ENCODE measurements at regions not wholly inside any gene's neighbourhood (a gene's known extent, or its start where the extent isn't known, plus 50 kb on each side); places are given as distances from the start of the nearest gene placed in this dataset.
"Not testable (repeated sequence)": the region's sequence is repeated elsewhere in the genome, so short reads cannot be mapped to it uniquely, and the experiment has no call there.

DNA sequence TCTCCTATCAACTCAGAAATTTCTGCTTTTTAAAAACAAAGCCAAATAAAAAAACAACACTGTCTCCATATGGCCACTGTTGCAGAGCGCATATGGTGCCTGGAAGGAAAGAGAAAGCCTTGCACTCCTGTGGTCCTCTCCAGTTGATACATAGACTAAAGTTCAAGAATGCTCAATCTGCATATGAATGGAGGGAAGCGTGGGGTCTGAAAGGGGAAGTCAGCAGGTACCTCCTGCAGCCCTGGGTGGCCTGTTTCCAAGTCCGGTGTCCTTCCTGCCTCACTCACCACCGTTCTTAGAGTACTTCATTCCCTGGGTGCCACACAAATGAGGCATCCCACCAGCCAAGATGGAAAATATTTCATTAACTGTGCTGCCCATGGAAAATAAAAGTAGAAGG lies 138.3 kb upstream of the PALS2 start:
- peaks cover 6% of the 10 kb centered on the region for H3K4me1 Mint-ChIP-seq (ENCODE audit: insufficient read depth, unreplicated experiment)
- TF ChIP-seq, protein P1, sequence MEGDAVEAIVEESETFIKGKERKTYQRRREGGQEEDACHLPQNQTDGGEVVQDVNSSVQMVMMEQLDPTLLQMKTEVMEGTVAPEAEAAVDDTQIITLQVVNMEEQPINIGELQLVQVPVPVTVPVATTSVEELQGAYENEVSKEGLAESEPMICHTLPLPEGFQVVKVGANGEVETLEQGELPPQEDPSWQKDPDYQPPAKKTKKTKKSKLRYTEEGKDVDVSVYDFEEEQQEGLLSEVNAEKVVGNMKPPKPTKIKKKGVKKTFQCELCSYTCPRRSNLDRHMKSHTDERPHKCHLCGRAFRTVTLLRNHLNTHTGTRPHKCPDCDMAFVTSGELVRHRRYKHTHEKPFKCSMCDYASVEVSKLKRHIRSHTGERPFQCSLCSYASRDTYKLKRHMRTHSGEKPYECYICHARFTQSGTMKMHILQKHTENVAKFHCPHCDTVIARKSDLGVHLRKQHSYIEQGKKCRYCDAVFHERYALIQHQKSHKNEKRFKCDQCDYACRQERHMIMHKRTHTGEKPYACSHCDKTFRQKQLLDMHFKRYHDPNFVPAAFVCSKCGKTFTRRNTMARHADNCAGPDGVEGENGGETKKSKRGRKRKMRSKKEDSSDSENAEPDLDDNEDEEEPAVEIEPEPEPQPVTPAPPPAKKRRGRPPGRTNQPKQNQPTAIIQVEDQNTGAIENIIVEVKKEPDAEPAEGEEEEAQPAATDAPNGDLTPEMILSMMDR (IDR thresholded peaks at IDR 0.05; ENCODE audit: unreplicated experiment), result no peak
- ChIA-PET POLR2A (no interaction called here), CTCF (no interaction called here)
- H3K27ac Mint-ChIP-seq (ENCODE audit: low read depth, unreplicated experiment), result no peak overlapping the region
- no TSS peak for BruUV-seq (replicated peaks)
- intact Hi-C loops (cut with micrococcal nuclease), result no loop called here
- H3K9me3 Mint-ChIP-seq (ENCODE audit: unreplicated experiment), result no peaks in the 10 kb centered on the region
- no peak overlapping the region for H3K4me3 Mint-ChIP-seq (ENCODE audit: unreplicated experiment)
- DNase-seq (ENCODE audit: unreplicated experiment), result no peak
- no peaks in the 10 kb centered on the region for H3K36me3 Mint-ChIP-seq (ENCODE audit: insufficient read depth, unreplicated experiment)
- H3K27me3 Mint-ChIP-seq (ENCODE audit: insufficient read depth, unreplicated experiment), result no peaks in the 10 kb centered on the region

DNA sequence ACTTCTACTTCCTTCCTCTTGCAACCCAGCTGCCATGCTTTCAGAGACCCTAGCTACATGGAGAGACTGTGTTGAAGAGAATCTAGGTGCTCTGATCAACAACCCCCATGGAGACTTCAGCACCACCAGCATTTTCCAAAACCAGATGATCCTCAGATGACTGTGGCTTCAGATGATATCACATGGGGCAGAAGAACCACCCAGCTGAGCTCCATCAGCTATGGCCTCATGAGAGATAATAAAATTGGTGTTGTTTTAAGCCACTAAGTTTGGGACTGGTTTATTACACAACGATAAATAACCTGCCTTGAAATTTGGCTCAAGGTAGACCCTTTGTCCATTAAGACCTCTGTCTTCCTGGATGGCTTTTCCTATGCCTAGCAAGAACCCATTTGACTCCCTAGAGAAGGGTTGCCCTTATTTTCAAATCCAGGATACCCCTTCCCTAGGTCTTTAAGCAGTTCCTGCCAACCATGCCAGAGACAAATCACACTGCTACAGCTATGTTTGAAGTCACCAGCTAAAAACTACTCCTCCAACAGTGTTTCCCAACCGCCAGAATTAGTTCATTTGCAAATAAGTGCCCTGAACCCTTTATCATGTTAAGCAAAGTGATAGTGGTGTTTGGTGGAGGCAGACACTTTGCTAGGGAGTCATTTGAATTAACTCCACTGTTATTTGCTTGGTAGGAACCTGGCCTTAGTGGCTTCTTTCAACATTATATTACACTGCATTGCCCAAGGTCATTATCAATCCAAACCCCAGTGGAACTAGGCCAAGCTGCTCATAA lies 136.9 kb upstream of the PALS2 start:
- TF ChIP-seq, protein P1 (IDR thresholded peaks at IDR 0.05; ENCODE audit: unreplicated experiment), result no peak
- Mint-ChIP-seq H3K4me3 (ENCODE audit: unreplicated experiment) (no peak overlapping the region), H3K36me3 (ENCODE audit: insufficient read depth, unreplicated experiment) (no peaks in the 10 kb centered on the region), H3K27ac (ENCODE audit: low read depth, unreplicated experiment) (no peak overlapping the region), H3K27me3 (ENCODE audit: insufficient read depth, unreplicated experiment) (no peaks in the 10 kb centered on the region), H3K9me3 (ENCODE audit: unreplicated experiment) (no peaks in the 10 kb centered on the region), H3K4me1 (ENCODE audit: insufficient read depth, unreplicated experiment) (peaks cover 6% of the 10 kb centered on the region)
- no TSS peak for BruUV-seq (replicated peaks)
- intact Hi-C loops (cut with micrococcal nuclease), result no loop called here
- ChIA-PET CTCF (interaction anchor here (0.7 kb wide), 1 partner anchor 25 kb away, joined by 3 read pairs; no protein-coding TSS in a partner anchor), POLR2A (no interaction called here)
- DNase-seq (ENCODE audit: unreplicated experiment), result no peak

DNA sequence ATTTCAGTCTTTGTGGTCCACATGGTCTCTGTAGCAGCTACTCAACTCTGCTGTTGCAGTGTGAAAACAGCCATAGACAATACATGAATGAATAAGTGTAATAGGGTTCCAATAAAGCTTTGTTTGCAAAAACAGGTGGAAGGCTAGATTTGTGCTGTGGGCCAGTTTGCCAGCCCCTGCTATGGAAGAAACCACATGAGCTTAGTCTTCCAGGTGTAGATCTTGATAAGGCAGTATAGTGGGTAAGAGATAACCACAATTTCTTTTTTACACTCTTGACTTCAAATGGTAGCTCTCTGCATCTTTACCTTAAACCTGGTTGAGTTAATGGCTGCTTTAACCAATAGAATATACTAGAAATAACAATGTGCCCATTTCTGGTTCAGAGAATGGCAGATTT lies 135.0 kb upstream of the PALS2 start:
- no TSS peak for BruUV-seq (replicated peaks)
- H3K9me3 Mint-ChIP-seq (ENCODE audit: unreplicated experiment), result no peaks in the 10 kb centered on the region
- H3K36me3 Mint-ChIP-seq (ENCODE audit: insufficient read depth, unreplicated experiment), result no peaks in the 10 kb centered on the region
- no peak overlapping the region for H3K4me3 Mint-ChIP-seq (ENCODE audit: unreplicated experiment)
- intact Hi-C loops (cut with micrococcal nuclease), result no loop called here
- TF ChIP-seq, protein P1 (IDR thresholded peaks at IDR 0.05; ENCODE audit: unreplicated experiment), result no peak
- H3K27ac Mint-ChIP-seq (ENCODE audit: low read depth, unreplicated experiment), result no peak overlapping the region
- no peaks in the 10 kb centered on the region for H3K27me3 Mint-ChIP-seq (ENCODE audit: insufficient read depth, unreplicated experiment)
- DNase-seq (ENCODE audit: unreplicated experiment), result no peak
- ChIA-PET CTCF (interaction anchor here (0.6 to 0.8 kb wide), 4 partner anchors 47 to 891 kb away, joined by 3 to 5 read pairs (median 3); no protein-coding TSS in a partner anchor), POLR2A (interaction anchor here (1.2 kb wide), 2 partner anchors 9 to 137 kb away, joined by 3 read pairs; no protein-coding TSS in a partner anchor)
- H3K4me1 Mint-ChIP-seq (ENCODE audit: insufficient read depth, unreplicated experiment), result peaks cover 6% of the 10 kb centered on the region

DNA sequence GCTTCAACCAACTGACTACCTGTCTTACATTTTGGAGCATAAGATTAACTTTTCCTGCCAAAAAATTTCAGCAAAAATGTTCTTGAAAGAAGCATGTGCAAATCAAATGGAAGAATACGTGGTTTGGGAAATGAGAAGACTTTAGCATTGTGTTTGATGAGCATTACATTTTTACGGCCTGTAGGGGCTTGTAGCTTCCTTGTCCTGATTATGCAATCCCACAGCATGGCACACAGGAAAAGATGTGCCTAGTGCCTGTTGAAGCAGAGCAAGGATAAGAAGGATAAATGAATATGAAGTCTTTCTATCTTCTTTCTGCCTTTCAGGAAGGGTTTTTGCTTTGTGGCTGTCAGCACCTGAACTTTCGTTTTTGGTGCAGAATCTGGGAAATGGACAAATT lies 134.1 kb upstream of the PALS2 start:
- CTCF ChIA-PET, result interaction anchor here (0.5 to 0.8 kb wide), 3 partner anchors 48 to 536 kb away, joined by 3 read pairs; no protein-coding TSS in a partner anchor

More for the DNA sequence above, 134.1 kb upstream of the PALS2 start:
- POLR2A ChIA-PET, result interaction anchor here (1.2 kb wide), 2 partner anchors 10 to 136 kb away, joined by 3 read pairs; no protein-coding TSS in a partner anchor
- H3K36me3 Mint-ChIP-seq (ENCODE audit: insufficient read depth, unreplicated experiment); intact Hi-C loops (cut with micrococcal nuclease); H3K4me3 Mint-ChIP-seq (ENCODE audit: unreplicated experiment); H3K9me3 Mint-ChIP-seq (ENCODE audit: unreplicated experiment); BruUV-seq (replicated peaks); H3K4me1 Mint-ChIP-seq (ENCODE audit: insufficient read depth, unreplicated experiment); H3K27me3 Mint-ChIP-seq (ENCODE audit: insufficient read depth, unreplicated experiment); H3K27ac Mint-ChIP-seq (ENCODE audit: low read depth, unreplicated experiment): not testable (repeated sequence)
- DNase-seq (ENCODE audit: unreplicated experiment), result peak; percentile 58

All from MCF 10A (cell line).